Right lobe of liver (tissue), 6 donors: ENCODE measurements at regions not wholly inside any gene's neighbourhood (a gene's known extent, or its start where the extent isn't known, plus 50 kb on each side); places are given as distances from the start of the nearest gene placed in this dataset.

Experiments
- ATAC-seq, 4 donors: fragments of 200-7000 bp; cut with Tn5 transposase; one replicate each; pipeline ENCODE4 v1.9.1; 2020; ENCODE audit warnings: mild to moderate bottlenecking in 4 of 4, moderate library complexity in 4 of 4
- DNase-seq, 3 donors: peaks; one replicate each; pipeline ENCODE4 v3.0.0-alpha.2; 2020
- H3K27ac ChIP-seq, 3 donors: fragments of 200-600 bp; one replicate each; pipeline ENCODE4 v1.8.0; 2022
- H3K27me3 ChIP-seq, 2 donors: fragments of 200-600 bp; one replicate each; pipeline ENCODE4 v1.8.0; 2022
- H3K36me3 ChIP-seq, 4 donors: fragments of 200-600 bp; sonication (generic) in 1 of 4; one replicate each; pipeline versions ENCODE4 v1.5.1 to v1.8.0; 2017 to 2022; ENCODE audit warnings: control low read depth in 1 of 4
- H3K4me1 ChIP-seq, 4 donors: fragments of 200-600 bp; sonication (generic) in 1 of 4; one replicate each; pipeline versions ENCODE4 v1.5.1 to v1.8.0; 2017 to 2022; ENCODE audit warnings: control low read depth in 1 of 4
- H3K4me3 ChIP-seq, 3 donors: fragments of 200-600 bp; one replicate each; pipeline ENCODE4 v1.8.0; 2022
- H3K9me3 ChIP-seq, 4 donors: fragments of 200-600 bp; sonication (generic) in 1 of 4; one replicate each; pipeline versions ENCODE4 v1.5.1 to v1.8.0; 2017 to 2022; ENCODE audit warnings: control low read depth in 1 of 4
- CTCF ChIP-seq, 4 donors: fragments of 200-600 bp in 3 of 4; fragments of 450-650 bp in 1 of 4; IDR thresholded peaks; one replicate each; pipeline versions ENCODE4 v1.5.1 to v1.8.0; 2016 to 2022; ENCODE audit warnings: antibody characterized with exemption in 4 of 4, mild to moderate bottlenecking in 2 of 4
- POLR2A ChIP-seq: fragments of 450-650 bp; IDR thresholded peaks from one replicate; pipeline ENCODE4 v1.6.1; 2017; ENCODE audit warnings: antibody characterized with exemption, mild to moderate bottlenecking
- WGBS: methylation state at CpG from one replicate; pipeline ENCODE4 v1.1.6; 2018; ENCODE audit warnings: low coverage, low lambda C conversion rate; ENCODE audit not compliant: insufficient coverage; ENCODE audit errors: missing lambda C conversion rate; 5-methylcytosine and 5-hydroxymethylcytosine counted together
- intact Hi-C, 2 donors: fragments of 100-400 bp; cut with DNase I; formaldehyde crosslinking; loops; one replicate each; pipeline versions ENCODE4 v1.11.2 to v1.14.1; 2022
- donor health status: DM: no; HTN: yes; CAD: no.
- donor health status: DM: no; HTN: no; CAD: no.
- donor health status: DM: no; HTN: no; CAD: no.
- donor health status: DM: no; HTN: yes; CAD: no.
- donor health status: DM: no; HTN: yes; CAD: no.

GRCh38 chr6:48798296-48798695 is 664.8 kb downstream of the MMUT start:
- Histone ChIP-seq H3K27ac (no peak overlapping the region), H3K36me3 (no peaks in the 10 kb centered on the region), H3K9me3 (no peaks in the 10 kb centered on the region), H3K4me1 (no peaks in the 10 kb centered on the region), H3K4me3 (no peak overlapping the region), H3K27me3 (no peaks in the 10 kb centered on the region)
- ATAC-seq (no peak), DNase-seq (no peak)
- intact Hi-C loops: no loop called here
- 37% methylated on average over 3 of the region's 3 CpGs for WGBS
- TF ChIP-seq POLR2A: no peak
- no peak for TF ChIP-seq CTCF (IDR thresholded peaks at IDR 0.05)

GRCh38 chr6:48782225-48782624 is 671.2 kb upstream of the PTCHD4 start:
- no peak for TF ChIP-seq CTCF (IDR thresholded peaks at IDR 0.05)
- no peak for TF ChIP-seq POLR2A
- intact Hi-C loops: no loop called here
- DNase-seq: no peak
- no peaks in the 10 kb centered on the region for H3K4me1 ChIP-seq
- 46% methylated on average over 4 of the region's 6 CpGs for WGBS
- H3K9me3 ChIP-seq: no peaks in the 10 kb centered on the region
- ATAC-seq: no peak
- H3K27me3 ChIP-seq: no peaks in the 10 kb centered on the region
- H3K4me3 ChIP-seq: no peak overlapping the region
- no peak overlapping the region for H3K27ac ChIP-seq
- no peaks in the 10 kb centered on the region for H3K36me3 ChIP-seq

GRCh38 chr6:48777411-48777810 is 666.4 kb upstream of the PTCHD4 start:
- 64% methylated on average over 3 of the region's 3 CpGs for WGBS
- peaks cover 0 to 4% (median 0%) of the 10 kb centered on the region in 4 donors for H3K9me3 ChIP-seq
- no peak overlapping the region for H3K4me3 ChIP-seq
- intact Hi-C loops: no loop called here
- DNase-seq (no peak), ATAC-seq (no peak)
- H3K36me3 ChIP-seq: no peaks in the 10 kb centered on the region
- H3K27ac ChIP-seq: no peak overlapping the region
- TF ChIP-seq POLR2A (no peak), CTCF (IDR thresholded peaks at IDR 0.05) (no peak)
- no peaks in the 10 kb centered on the region for H3K4me1 ChIP-seq
- H3K27me3 ChIP-seq: no peaks in the 10 kb centered on the region

- Histone ChIP-seq H3K9me3 (peaks cover 0 to 4% (median 0%) of the 10 kb centered on the region in 4 donors), H3K27ac (no peak overlapping the region), H3K36me3 (no peaks in the 10 kb centered on the region), H3K27me3 (no peaks in the 10 kb centered on the region), H3K4me1 (no peaks in the 10 kb centered on the region), H3K4me3 (no peak overlapping the region)
- DNase-seq (no peak), ATAC-seq (no peak)
- WGBS: 38% methylated on average over 3 of the region's 3 CpGs
- TF ChIP-seq POLR2A (no peak), CTCF (IDR thresholded peaks at IDR 0.05) (no peak)
- intact Hi-C loops: no loop called here
Measured at GRCh38 chr6:48775157-48775556, 664.2 kb upstream of the PTCHD4 start.

GRCh38 chr6:48774276-48774675 is 663.3 kb upstream of the PTCHD4 start:
- no peak for DNase-seq
- no peak overlapping the region for H3K27ac ChIP-seq
- TF ChIP-seq CTCF (IDR thresholded peaks at IDR 0.05) (no peak), POLR2A (no peak)
- H3K4me1 ChIP-seq: no peaks in the 10 kb centered on the region
- peaks cover 0 to 4% (median 0%) of the 10 kb centered on the region in 4 donors for H3K9me3 ChIP-seq
- intact Hi-C loops: no loop called here
- no peak overlapping the region for H3K4me3 ChIP-seq
- H3K36me3 ChIP-seq: no peaks in the 10 kb centered on the region
- 56% methylated on average over 1 of the region's 1 CpG for WGBS
- no peaks in the 10 kb centered on the region for H3K27me3 ChIP-seq
- no peak for ATAC-seq
